PC-9 (cell line): ENCODE measurements at regions not wholly inside any gene's neighbourhood (a gene's known extent, or its start where the extent isn't known, plus 50 kb on each side); places are given as distances from the start of the nearest gene placed in this dataset.

ENCODE experiments used
- EZH2 ChIP-seq: fragments of 200-600 bp; sonication (generic); IDR thresholded peaks from 2 replicates; pipeline ENCODE4 v1.8.0; 2017; ENCODE audit warnings: antibody characterized with exemption, low read depth
- TF ChIP-seq, protein P1 (sequence below): fragments of 200-600 bp; sonication (generic); conservative IDR thresholded peaks from 2 replicates; pipeline ENCODE4 v1.6.1; 2017; ENCODE audit warnings: mixed run types, antibody characterized with exemption, mild to moderate bottlenecking, moderate library complexity

DNA sequence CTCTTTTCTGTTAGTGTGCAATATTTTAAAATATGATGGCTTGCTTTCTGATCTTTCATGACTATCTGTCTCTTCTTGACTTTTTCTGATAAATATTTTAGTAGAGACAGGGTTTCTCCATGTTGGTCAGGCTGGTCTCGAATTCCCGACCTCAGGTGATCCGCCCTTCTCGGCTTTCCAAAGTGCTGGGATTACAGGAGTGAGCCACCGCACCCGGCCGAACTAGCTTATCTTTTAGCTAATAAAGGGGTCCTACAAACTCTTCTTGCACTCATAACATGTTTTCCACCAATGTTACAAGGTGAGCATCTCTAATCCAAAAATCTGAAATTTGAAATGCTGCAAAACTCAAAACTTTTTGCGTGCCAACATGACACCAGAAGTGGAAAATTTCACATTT is 535.2 kb upstream of the PCDH20 start:
- no peak for TF ChIP-seq EZH2
- TF ChIP-seq, protein P1, sequence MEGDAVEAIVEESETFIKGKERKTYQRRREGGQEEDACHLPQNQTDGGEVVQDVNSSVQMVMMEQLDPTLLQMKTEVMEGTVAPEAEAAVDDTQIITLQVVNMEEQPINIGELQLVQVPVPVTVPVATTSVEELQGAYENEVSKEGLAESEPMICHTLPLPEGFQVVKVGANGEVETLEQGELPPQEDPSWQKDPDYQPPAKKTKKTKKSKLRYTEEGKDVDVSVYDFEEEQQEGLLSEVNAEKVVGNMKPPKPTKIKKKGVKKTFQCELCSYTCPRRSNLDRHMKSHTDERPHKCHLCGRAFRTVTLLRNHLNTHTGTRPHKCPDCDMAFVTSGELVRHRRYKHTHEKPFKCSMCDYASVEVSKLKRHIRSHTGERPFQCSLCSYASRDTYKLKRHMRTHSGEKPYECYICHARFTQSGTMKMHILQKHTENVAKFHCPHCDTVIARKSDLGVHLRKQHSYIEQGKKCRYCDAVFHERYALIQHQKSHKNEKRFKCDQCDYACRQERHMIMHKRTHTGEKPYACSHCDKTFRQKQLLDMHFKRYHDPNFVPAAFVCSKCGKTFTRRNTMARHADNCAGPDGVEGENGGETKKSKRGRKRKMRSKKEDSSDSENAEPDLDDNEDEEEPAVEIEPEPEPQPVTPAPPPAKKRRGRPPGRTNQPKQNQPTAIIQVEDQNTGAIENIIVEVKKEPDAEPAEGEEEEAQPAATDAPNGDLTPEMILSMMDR = no peak
